SK-N-SH treated with all-trans-retinoic acid at 6 μM for 48 hours (cell line): ENCODE measurements at regions not wholly inside any gene's neighbourhood (a gene's known extent, or its start where the extent isn't known, plus 50 kb on each side); places are given as distances from the start of the nearest gene placed in this dataset.

Source experiments
- ATAC-seq: fragments of 200-7000 bp; cut with Tn5 transposase; 3 replicates; pipeline ENCODE4 v1.9.1; 2020; ENCODE audit warnings: mild to moderate bottlenecking, moderate library complexity
- ARNTL ChIP-seq: fragments of 450-650 bp; formaldehyde crosslinking; IDR thresholded peaks from 2 replicates; pipeline ENCODE4 v1.5.0; 2020; ENCODE audit warnings: low read depth, mild to moderate bottlenecking, moderate library complexity, borderline replicate concordance
- BACH2 ChIP-seq: fragments of 250-450 bp; sonication (Bioruptor Pico); IDR thresholded peaks from 2 replicates; pipeline ENCODE4 v1.9.0; 2021; ENCODE audit warnings: mild to moderate bottlenecking, borderline replicate concordance
- CSDC2 ChIP-seq: fragments of 250-450 bp; sonication (Bioruptor Pico); IDR thresholded peaks from 2 replicates; pipeline ENCODE4 v1.5.0; 2020; ENCODE audit warnings: mild to moderate bottlenecking, moderate library complexity
- ESRRG ChIP-seq: fragments of 250-450 bp; sonication (Bioruptor Pico); IDR thresholded peaks from 2 replicates; pipeline ENCODE4 v1.6.1; 2021; ENCODE audit warnings: mild to moderate bottlenecking
- GLIS3 ChIP-seq: fragments of 250-450 bp; sonication (Bioruptor Pico); IDR thresholded peaks from 2 replicates; pipeline ENCODE4 v1.5.0; 2020; ENCODE audit warnings: mild to moderate bottlenecking, moderate library complexity
- ISL1 ChIP-seq: fragments of 250-450 bp; sonication (Bioruptor Pico); IDR thresholded peaks from 2 replicates; pipeline ENCODE4 v2.1.2; 2022; ENCODE audit warnings: mild to moderate bottlenecking, moderate library complexity
- OSR1 ChIP-seq: fragments of 250-450 bp; sonication (Bioruptor Pico); IDR thresholded peaks from 2 replicates; pipeline ENCODE4 v1.8.0; 2022; ENCODE audit warnings: moderate library complexity, mild to moderate bottlenecking, inconsistent platforms
- PPARA ChIP-seq: fragments of 250-450 bp; sonication (Bioruptor Pico); IDR thresholded peaks from 2 replicates; pipeline ENCODE4 v1.5.0; 2020; ENCODE audit warnings: mild to moderate bottlenecking, borderline replicate concordance
- RARB ChIP-seq: fragments of 250-450 bp; sonication (Bioruptor Pico); IDR thresholded peaks from 2 replicates; pipeline ENCODE4 v1.8.0; 2021; ENCODE audit warnings: mild to moderate bottlenecking, moderate library complexity
- SNAI2 ChIP-seq: fragments of 250-450 bp; sonication (Bioruptor Pico); IDR thresholded peaks from 2 replicates; pipeline ENCODE4 v1.5.0; 2020; ENCODE audit warnings: mild to moderate bottlenecking, moderate library complexity
- TCF4 ChIP-seq: fragments of 250-450 bp; sonication (Bioruptor Pico); IDR thresholded peaks from 2 replicates; pipeline ENCODE4 v1.8.0; 2021; ENCODE audit warnings: mild to moderate bottlenecking, moderate library complexity, borderline replicate concordance
- TOX ChIP-seq: fragments of 250-450 bp; sonication (Bioruptor Pico); IDR thresholded peaks from 2 replicates; pipeline ENCODE4 v1.8.0; 2021; ENCODE audit warnings: mild to moderate bottlenecking, moderate library complexity, borderline replicate concordance
- ZC3H10 ChIP-seq: fragments of 250-450 bp; sonication (Bioruptor Pico); IDR thresholded peaks from 2 replicates; pipeline ENCODE4 v1.5.1; 2021; ENCODE audit warnings: mild to moderate bottlenecking, moderate library complexity
- ZFP3 ChIP-seq: fragments of 250-450 bp; sonication (Bioruptor Pico); IDR thresholded peaks from 2 replicates; pipeline ENCODE4 v1.5.0; 2020; ENCODE audit warnings: mild to moderate bottlenecking, moderate library complexity
- ZFP30 ChIP-seq: fragments of 450-650 bp; formaldehyde crosslinking; IDR thresholded peaks from 2 replicates; pipeline ENCODE4 v1.5.0; 2022; ENCODE audit warnings: mild to moderate bottlenecking, moderate library complexity
- ZNF565 ChIP-seq: fragments of 450-650 bp; formaldehyde crosslinking; conservative IDR thresholded peaks from 2 replicates; pipeline ENCODE4 v1.5.0; 2020; ENCODE audit warnings: low read depth, mild to moderate bottlenecking, moderate library complexity
- ZNF70 ChIP-seq: fragments of 450-650 bp; formaldehyde crosslinking; IDR thresholded peaks from 2 replicates; pipeline ENCODE4 v1.5.0; 2020; ENCODE audit warnings: mild to moderate bottlenecking, moderate library complexity
- ZNF8 ChIP-seq: fragments of 450-650 bp; formaldehyde crosslinking; IDR thresholded peaks from 2 replicates; pipeline ENCODE4 v1.5.0; 2020; ENCODE audit warnings: mild to moderate bottlenecking, moderate library complexity
- TF ChIP-seq, protein P1 (sequence below): fragments of 250-450 bp; sonication (Bioruptor Pico); IDR thresholded peaks from 2 replicates; pipeline ENCODE4 v1.5.1; 2020; ENCODE audit warnings: low read depth, mild to moderate bottlenecking, moderate library complexity
- TF ChIP-seq, protein P2 (sequence below): fragments of 250-450 bp; sonication (Bioruptor Pico); IDR thresholded peaks from 2 replicates; pipeline ENCODE4 v1.5.0; 2020; ENCODE audit warnings: mild to moderate bottlenecking, moderate library complexity
- TF ChIP-seq, protein P3 (sequence below): fragments of 250-450 bp; sonication (Bioruptor Pico); IDR thresholded peaks from 2 replicates; pipeline ENCODE4 v1.8.0; 2020; ENCODE audit warnings: mild to moderate bottlenecking, moderate library complexity, borderline replicate concordance
- TF ChIP-seq, protein P4 (sequence below): fragments of 250-450 bp; sonication (Bioruptor Pico); IDR thresholded peaks from 2 replicates; pipeline ENCODE4 v1.5.1; 2021; ENCODE audit warnings: mild to moderate bottlenecking, moderate library complexity

DNA sequence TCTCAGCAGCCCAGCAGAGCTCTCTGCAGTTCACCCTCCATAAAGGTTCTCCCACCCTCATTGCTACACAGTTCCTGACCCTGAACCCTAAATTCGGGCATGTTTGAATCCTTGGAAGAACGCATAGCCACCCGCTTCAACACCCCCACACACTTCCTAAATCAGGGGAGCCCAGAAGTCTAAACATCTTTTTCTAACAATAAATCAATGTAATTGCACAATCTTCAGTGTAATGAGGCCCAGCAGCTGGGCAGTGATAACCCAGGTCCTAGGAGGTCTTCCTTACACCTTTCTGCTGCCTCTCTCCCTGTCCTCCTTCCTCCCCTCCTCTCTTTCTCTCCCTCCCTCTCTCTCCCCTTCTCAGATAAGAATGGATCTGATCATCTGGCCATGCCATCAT, 88.0 kb downstream of the IRX2 start:
- ATAC-seq: no peak
- TF ChIP-seq ZFP30 (CRISPR knock-in tag): no peak

DNA sequence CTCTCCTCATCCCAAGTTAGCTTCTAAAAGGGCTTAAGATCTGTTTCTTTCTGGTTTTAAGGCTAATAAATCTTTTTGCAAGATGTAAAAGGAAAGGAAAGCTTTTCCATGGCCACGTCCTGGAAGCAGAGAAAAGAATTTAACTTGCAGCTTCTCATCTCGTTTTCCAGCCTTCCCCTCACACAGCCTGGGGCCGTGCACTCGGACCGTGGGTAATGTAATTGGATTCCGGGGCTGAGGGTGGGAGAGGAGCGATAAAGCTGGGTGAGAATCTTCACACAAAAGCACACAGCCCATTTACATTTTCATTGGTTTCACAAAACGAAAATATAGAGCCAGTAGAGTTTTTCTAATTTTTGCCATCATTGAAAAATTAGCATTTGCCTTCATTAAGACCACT, 91.2 kb downstream of the IRX2 start:
- TF ChIP-seq SNAI2 (CRISPR knock-in tag) (no peak), OSR1 (CRISPR knock-in tag) (no peak), RARB (no peak), CSDC2 (no peak), PPARA (no peak), ISL1 (CRISPR knock-in tag) (no peak), ZNF70 (CRISPR knock-in tag) (no peak), ZFP3 (no peak), ESRRG (CRISPR knock-in tag) (no peak), TOX (no peak), ZNF565 (no peak), ZFP30 (CRISPR knock-in tag) (no peak), ZNF8 (CRISPR knock-in tag) (no peak), ZC3H10 (CRISPR knock-in tag) (no peak), BACH2 (no peak)
- TF ChIP-seq, protein P1, sequence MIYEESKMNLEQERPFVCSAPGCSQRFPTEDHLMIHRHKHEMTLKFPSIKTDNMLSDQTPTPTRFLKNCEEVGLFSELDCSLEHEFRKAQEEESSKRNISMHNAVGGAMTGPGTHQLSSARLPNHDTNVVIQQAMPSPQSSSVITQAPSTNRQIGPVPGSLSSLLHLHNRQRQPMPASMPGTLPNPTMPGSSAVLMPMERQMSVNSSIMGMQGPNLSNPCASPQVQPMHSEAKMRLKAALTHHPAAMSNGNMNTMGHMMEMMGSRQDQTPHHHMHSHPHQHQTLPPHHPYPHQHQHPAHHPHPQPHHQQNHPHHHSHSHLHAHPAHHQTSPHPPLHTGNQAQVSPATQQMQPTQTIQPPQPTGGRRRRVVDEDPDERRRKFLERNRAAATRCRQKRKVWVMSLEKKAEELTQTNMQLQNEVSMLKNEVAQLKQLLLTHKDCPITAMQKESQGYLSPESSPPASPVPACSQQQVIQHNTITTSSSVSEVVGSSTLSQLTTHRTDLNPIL (CRISPR knock-in tag): no peak
- TF ChIP-seq, protein P2, sequence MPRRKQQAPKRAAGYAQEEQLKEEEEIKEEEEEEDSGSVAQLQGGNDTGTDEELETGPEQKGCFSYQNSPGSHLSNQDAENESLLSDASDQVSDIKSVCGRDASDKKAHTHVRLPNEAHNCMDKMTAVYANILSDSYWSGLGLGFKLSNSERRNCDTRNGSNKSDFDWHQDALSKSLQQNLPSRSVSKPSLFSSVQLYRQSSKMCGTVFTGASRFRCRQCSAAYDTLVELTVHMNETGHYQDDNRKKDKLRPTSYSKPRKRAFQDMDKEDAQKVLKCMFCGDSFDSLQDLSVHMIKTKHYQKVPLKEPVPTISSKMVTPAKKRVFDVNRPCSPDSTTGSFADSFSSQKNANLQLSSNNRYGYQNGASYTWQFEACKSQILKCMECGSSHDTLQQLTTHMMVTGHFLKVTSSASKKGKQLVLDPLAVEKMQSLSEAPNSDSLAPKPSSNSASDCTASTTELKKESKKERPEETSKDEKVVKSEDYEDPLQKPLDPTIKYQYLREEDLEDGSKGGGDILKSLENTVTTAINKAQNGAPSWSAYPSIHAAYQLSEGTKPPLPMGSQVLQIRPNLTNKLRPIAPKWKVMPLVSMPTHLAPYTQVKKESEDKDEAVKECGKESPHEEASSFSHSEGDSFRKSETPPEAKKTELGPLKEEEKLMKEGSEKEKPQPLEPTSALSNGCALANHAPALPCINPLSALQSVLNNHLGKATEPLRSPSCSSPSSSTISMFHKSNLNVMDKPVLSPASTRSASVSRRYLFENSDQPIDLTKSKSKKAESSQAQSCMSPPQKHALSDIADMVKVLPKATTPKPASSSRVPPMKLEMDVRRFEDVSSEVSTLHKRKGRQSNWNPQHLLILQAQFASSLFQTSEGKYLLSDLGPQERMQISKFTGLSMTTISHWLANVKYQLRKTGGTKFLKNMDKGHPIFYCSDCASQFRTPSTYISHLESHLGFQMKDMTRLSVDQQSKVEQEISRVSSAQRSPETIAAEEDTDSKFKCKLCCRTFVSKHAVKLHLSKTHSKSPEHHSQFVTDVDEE: no peak
- no peak for ATAC-seq

DNA sequence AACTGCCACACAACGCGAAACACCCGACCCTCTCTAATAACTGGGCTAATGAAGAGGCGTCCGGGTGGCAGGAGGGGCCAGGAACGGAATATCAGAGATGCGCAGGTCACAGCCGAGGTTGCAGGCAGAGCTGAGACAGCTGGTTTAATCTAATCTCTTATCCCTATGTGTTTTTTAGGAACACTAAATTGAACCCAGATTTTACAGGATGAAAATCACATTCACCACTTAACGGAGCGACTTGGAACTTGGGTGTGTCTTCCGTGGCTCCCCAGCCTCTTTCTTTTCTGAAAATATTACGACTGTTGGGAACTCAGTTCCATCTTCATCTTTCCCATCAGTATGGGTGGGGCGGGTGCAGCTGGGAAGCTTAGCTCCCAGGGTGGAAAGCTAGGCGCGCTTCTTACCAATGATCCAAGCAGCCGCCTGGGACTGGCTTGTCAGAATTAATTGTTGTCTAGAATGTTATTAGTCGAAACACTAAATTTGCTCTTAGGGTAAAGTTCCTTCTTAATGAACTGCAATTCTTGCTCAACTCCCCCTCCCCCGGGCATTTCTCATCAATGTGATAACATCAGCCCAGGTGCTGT, 92.5 kb downstream of the IRX2 start:
- TF ChIP-seq, protein P3, sequence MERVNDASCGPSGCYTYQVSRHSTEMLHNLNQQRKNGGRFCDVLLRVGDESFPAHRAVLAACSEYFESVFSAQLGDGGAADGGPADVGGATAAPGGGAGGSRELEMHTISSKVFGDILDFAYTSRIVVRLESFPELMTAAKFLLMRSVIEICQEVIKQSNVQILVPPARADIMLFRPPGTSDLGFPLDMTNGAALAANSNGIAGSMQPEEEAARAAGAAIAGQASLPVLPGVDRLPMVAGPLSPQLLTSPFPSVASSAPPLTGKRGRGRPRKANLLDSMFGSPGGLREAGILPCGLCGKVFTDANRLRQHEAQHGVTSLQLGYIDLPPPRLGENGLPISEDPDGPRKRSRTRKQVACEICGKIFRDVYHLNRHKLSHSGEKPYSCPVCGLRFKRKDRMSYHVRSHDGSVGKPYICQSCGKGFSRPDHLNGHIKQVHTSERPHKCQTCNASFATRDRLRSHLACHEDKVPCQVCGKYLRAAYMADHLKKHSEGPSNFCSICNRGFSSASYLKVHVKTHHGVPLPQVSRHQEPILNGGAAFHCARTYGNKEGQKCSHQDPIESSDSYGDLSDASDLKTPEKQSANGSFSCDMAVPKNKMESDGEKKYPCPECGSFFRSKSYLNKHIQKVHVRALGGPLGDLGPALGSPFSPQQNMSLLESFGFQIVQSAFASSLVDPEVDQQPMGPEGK (CRISPR knock-in tag): no peak
- TF ChIP-seq ZFP30 (CRISPR knock-in tag) (no peak), SNAI2 (CRISPR knock-in tag) (no peak), ESRRG (CRISPR knock-in tag) (no peak), ZFP3 (no peak), ZNF70 (CRISPR knock-in tag) (no peak), BACH2 (no peak), PPARA (no peak)
- TF ChIP-seq, protein P1 (CRISPR knock-in tag): no peak

DNA sequence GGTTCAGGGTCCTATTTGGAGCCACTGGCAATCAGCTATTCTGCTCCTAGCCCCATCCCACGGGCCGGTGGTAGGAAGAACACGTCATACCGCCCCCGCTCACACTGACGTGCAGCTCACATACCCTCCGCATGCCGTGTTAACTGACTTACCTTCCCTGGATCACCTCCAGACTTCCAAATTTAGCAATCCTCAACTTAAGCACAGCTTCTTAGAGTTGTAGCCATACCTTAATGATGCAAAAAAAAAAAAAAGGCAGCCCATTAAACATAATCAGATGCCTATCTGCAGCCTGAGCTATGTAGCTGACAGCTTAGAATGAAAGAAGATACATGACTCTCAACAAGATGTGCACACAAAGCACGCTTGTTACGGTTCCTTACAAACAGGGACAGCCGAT, 93.0 kb downstream of the IRX2 start:
- ATAC-seq: no peak
- TF ChIP-seq ZNF8 (CRISPR knock-in tag) (no peak), OSR1 (CRISPR knock-in tag) (no peak), CSDC2 (no peak), SNAI2 (CRISPR knock-in tag) (no peak), GLIS3 (CRISPR knock-in tag) (no peak), ISL1 (CRISPR knock-in tag) (no peak), RARB (no peak), ZNF70 (CRISPR knock-in tag) (no peak), ZC3H10 (CRISPR knock-in tag) (no peak), PPARA (no peak), ESRRG (CRISPR knock-in tag) (no peak), TOX (no peak), ZFP3 (no peak), TCF4 (CRISPR knock-in tag) (no peak), ARNTL (CRISPR knock-in tag) (no peak), ZFP30 (CRISPR knock-in tag) (no peak)
- TF ChIP-seq, protein P4, sequence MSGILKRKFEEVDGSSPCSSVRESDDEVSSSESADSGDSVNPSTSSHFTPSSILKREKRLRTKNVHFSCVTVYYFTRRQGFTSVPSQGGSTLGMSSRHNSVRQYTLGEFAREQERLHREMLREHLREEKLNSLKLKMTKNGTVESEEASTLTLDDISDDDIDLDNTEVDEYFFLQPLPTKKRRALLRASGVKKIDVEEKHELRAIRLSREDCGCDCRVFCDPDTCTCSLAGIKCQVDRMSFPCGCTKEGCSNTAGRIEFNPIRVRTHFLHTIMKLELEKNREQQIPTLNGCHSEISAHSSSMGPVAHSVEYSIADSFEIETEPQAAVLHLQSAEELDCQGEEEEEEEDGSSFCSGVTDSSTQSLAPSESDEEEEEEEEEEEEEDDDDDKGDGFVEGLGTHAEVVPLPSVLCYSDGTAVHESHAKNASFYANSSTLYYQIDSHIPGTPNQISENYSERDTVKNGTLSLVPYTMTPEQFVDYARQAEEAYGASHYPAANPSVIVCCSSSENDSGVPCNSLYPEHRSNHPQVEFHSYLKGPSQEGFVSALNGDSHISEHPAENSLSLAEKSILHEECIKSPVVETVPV (CRISPR knock-in tag): no peak
- TF ChIP-seq, protein P1 (CRISPR knock-in tag): no peak
- TF ChIP-seq, protein P3 (CRISPR knock-in tag): no peak

More for the DNA sequence above, 92.5 kb downstream of the IRX2 start:
- no peak for ATAC-seq
